ENCODE measurements at regions not wholly inside any gene's neighbourhood (a gene's known extent, or its start where the extent isn't known, plus 50 kb on each side); places are given as distances from the start of the nearest gene placed in this dataset.

- Histone ChIP-seq H3K36me3 (no peaks in the 10 kb centered on the region), H3K4me1 (no peaks in the 10 kb centered on the region), H3K4me3 (no peak overlapping the region), H3K27me3 (no peaks in the 10 kb centered on the region), H3K9me3 (peaks cover 0 to 5% (median 0%) of the 10 kb centered on the region in 3 donors), H3K27ac (no peak overlapping the region)
- 93 to 100% methylated on average over 1 of the region's 1 CpG for WGBS, 2 donors (ENCODE audit: low coverage in 1 of 2)
- no peak for TF ChIP-seq CTCF (IDR thresholded peaks at IDR 0.05)
- no peak for TF ChIP-seq POLR2A (IDR thresholded peaks at IDR 0.05)
- no peak for TF ChIP-seq EP300 (IDR thresholded peaks at IDR 0.05)
- TF ChIP-seq POLR2AphosphoS5 (IDR thresholded peaks at IDR 0.05), result no peak
- no peak for ATAC-seq
Measured at GRCh38 chr3:31422237-31422636, 110.5 kb upstream of the STT3B start.

DNA sequence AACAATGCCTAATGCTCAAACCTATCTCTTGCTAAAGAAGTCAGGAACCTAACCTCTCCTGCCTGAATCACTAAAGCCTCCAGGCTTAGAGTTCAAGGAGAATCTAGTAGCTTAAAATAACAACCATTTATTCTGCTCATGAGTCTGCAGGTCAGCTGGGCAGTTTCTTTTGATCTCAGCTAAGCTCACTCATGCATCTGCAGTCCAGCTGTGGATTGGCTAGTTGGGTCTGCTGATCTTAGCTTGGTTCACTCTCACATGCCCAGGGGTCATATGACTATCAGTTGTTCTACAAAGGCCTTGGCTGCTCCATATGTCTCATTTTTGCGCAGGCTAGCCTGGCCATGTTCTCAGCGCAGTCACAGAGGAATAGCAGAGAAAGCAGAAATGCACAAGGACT, 109.2 kb upstream of the STT3B start:
- WGBS, 2 donors (ENCODE audit: low coverage in 1 of 2), result 83% methylated on average over 2 of the region's 2 CpGs; no CpG with 5 or more reads in 1 of the 2 donors
- Histone ChIP-seq H3K9me3 (peaks cover 0 to 5% (median 0%) of the 10 kb centered on the region in 3 donors), H3K27me3 (no peaks in the 10 kb centered on the region), H3K36me3 (no peaks in the 10 kb centered on the region), H3K4me3 (no peak overlapping the region), H3K4me1 (no peaks in the 10 kb centered on the region), H3K27ac (no peak overlapping the region)
- no peak for TF ChIP-seq EP300 (IDR thresholded peaks at IDR 0.05)
- TF ChIP-seq CTCF (IDR thresholded peaks at IDR 0.05), result no peak
- no peak for TF ChIP-seq POLR2A (IDR thresholded peaks at IDR 0.05)
- no peak for TF ChIP-seq POLR2AphosphoS5 (IDR thresholded peaks at IDR 0.05)
- no peak for ATAC-seq

DNA sequence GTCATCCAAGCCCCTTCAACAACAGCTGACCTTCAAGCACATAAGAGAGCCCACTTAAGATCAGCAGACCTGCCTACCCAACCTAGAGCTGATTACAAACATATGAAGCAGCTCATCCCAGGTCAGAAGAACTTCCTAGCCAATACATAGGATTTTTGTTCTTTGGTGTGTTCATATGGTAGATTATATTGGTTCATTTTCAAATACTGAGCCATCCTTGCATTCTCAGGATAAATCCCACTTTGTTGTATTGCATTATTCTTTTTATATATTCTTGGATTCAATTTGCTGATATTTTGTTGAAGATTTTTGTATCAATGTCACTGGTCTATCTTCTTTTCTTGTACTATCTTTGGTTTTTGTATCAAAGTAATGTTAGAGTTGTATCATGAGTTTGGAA, 107.3 kb upstream of the STT3B start:
- TF ChIP-seq CTCF (IDR thresholded peaks at IDR 0.05) (no peak), EP300 (IDR thresholded peaks at IDR 0.05) (no peak), POLR2A (IDR thresholded peaks at IDR 0.05) (no peak), POLR2AphosphoS5 (IDR thresholded peaks at IDR 0.05) (no peak)
- Histone ChIP-seq H3K4me3 (no peak overlapping the region), H3K27me3 (no peaks in the 10 kb centered on the region), H3K9me3 (peaks cover 0 to 5% (median 0%) of the 10 kb centered on the region in 3 donors), H3K36me3 (no peaks in the 10 kb centered on the region), H3K27ac (no peak overlapping the region), H3K4me1 (no peaks in the 10 kb centered on the region)
- no peak for ATAC-seq

GRCh38 chr3:31427623-31428022, 105.1 kb upstream of the STT3B start:
- H3K4me3 ChIP-seq, result no peak overlapping the region
- no peaks in the 10 kb centered on the region for H3K27me3 ChIP-seq
- no peak overlapping the region for H3K27ac ChIP-seq
- no peaks in the 10 kb centered on the region for H3K36me3 ChIP-seq
- no peak for TF ChIP-seq POLR2AphosphoS5 (IDR thresholded peaks at IDR 0.05)
- no peak for TF ChIP-seq POLR2A (IDR thresholded peaks at IDR 0.05)
- peaks cover 0 to 5% (median 0%) of the 10 kb centered on the region in 3 donors for H3K9me3 ChIP-seq
- no peak for ATAC-seq
- WGBS, 2 donors (ENCODE audit: low coverage in 1 of 2), result 94 to 100% methylated on average over 1 of the region's 1 CpG
- H3K4me1 ChIP-seq, result no peaks in the 10 kb centered on the region

GRCh38 chr3:31431321-31431720, 101.4 kb upstream of the STT3B start:
- 67 to 69% methylated on average over 1 to 2 of the region's 3 CpGs for WGBS, 2 donors (ENCODE audit: low coverage in 1 of 2)
- TF ChIP-seq POLR2AphosphoS5 (IDR thresholded peaks at IDR 0.05) (no peak), POLR2A (IDR thresholded peaks at IDR 0.05) (no peak), CTCF (IDR thresholded peaks at IDR 0.05) (no peak), EP300 (IDR thresholded peaks at IDR 0.05) (no peak)
- Histone ChIP-seq H3K4me3 (no peak overlapping the region), H3K9me3 (no peaks in the 10 kb centered on the region), H3K27me3 (no peaks in the 10 kb centered on the region), H3K36me3 (no peaks in the 10 kb centered on the region), H3K27ac (no peak overlapping the region), H3K4me1 (no peaks in the 10 kb centered on the region)
- ATAC-seq, result no peak
